GM23338 (cell line): ENCODE measurements at regions not wholly inside any gene's neighbourhood (a gene's known extent, or its start where the extent isn't known, plus 50 kb on each side); places are given as distances from the start of the nearest gene placed in this dataset.

Experiments
- ATAC-seq: fragments of 200-7000 bp; cut with Tn5 transposase; 3 replicates; pipeline ENCODE4 v1.9.1; 2020
- DNase-seq: peaks from one replicate; pipeline ENCODE4 v3.0.0-alpha.2; 2015; ENCODE audit warnings: low spot score
- H2AFZ ChIP-seq: fragments of 200-600 bp; sonication (generic); 2 replicates; pipeline ENCODE4 v1.8.0; 2016; ENCODE audit warnings: antibody characterized with exemption, mild to moderate bottlenecking, moderate library complexity
- H3F3A ChIP-seq: fragments of 200-600 bp; sonication (generic); replicated peaks from 2 replicates; pipeline ENCODE4 v1.8.0; 2017; ENCODE audit warnings: antibody characterized with exemption, mixed run types, low read depth
- H3K27ac ChIP-seq: fragments of 200-600 bp; sonication (generic); 2 replicates; pipeline ENCODE4 v1.6.1; 2016; ENCODE audit warnings: low read depth
- H3K27me3 ChIP-seq: fragments of 200-600 bp; sonication (generic); 2 replicates; pipeline ENCODE4 v1.8.0; 2016; ENCODE audit warnings: mild to moderate bottlenecking, mixed run types, moderate library complexity; ENCODE audit not compliant: insufficient read depth
- H3K36me3 ChIP-seq: fragments of 200-600 bp; sonication (generic); 2 replicates; pipeline ENCODE4 v1.8.0; 2016; ENCODE audit warnings: mild to moderate bottlenecking; ENCODE audit not compliant: insufficient read depth
- H3K4me1 ChIP-seq: fragments of 200-600 bp; sonication (generic); 2 replicates; pipeline ENCODE4 v1.8.0; 2016; ENCODE audit warnings: mild to moderate bottlenecking, moderate library complexity; ENCODE audit not compliant: insufficient read depth
- H3K4me2 ChIP-seq: fragments of 200-600 bp; sonication (generic); 2 replicates; pipeline ENCODE4 v1.7.1; 2017; ENCODE audit warnings: mixed run types
- H3K4me3 ChIP-seq: fragments of 200-600 bp; sonication (generic); 2 replicates; pipeline ENCODE4 v1.6.1; 2016; ENCODE audit warnings: mixed run types
- H3K79me2 ChIP-seq: fragments of 200-600 bp; sonication (generic); replicated peaks from 2 replicates; pipeline ENCODE4 v1.8.0; 2017; ENCODE audit warnings: mild to moderate bottlenecking; ENCODE audit not compliant: insufficient read depth
- H3K9me2 ChIP-seq: fragments of 200-600 bp; sonication (generic); 2 replicates; pipeline ENCODE4 v1.8.0; 2017; ENCODE audit not compliant: insufficient read depth
- H4K20me1 ChIP-seq: fragments of 200-600 bp; sonication (generic); replicated peaks from 2 replicates; pipeline ENCODE4 v1.8.0; 2017; ENCODE audit warnings: mild to moderate bottlenecking; ENCODE audit not compliant: insufficient read depth
- H3K27ac Mint-ChIP-seq: 2 replicates; pipeline ENCODE4 v1.8.0; 2020; ENCODE audit warnings: inconsistent platforms, mild to moderate bottlenecking, moderate library complexity, mixed read lengths
- H3K27me3 Mint-ChIP-seq: 3 replicates; pipeline ENCODE4 v1.8.0; 2022; ENCODE audit warnings: low read depth, mild to moderate bottlenecking, moderate library complexity, mixed read lengths, inconsistent platforms; ENCODE audit not compliant: insufficient read depth, poor library complexity
- H3K36me3 Mint-ChIP-seq: 3 replicates; pipeline ENCODE4 v1.8.0; 2021; ENCODE audit warnings: low read depth, mild to moderate bottlenecking, inconsistent platforms, moderate library complexity, mixed read lengths
- H3K4me1 Mint-ChIP-seq: 3 replicates; pipeline ENCODE4 v1.8.0; 2020; ENCODE audit warnings: mild to moderate bottlenecking, inconsistent platforms, mixed read lengths
- H3K4me3 Mint-ChIP-seq: 3 replicates; pipeline ENCODE4 v1.8.0; 2021; ENCODE audit warnings: moderate library complexity, mild to moderate bottlenecking, inconsistent platforms, mixed read lengths
- H3K9me3 Mint-ChIP-seq: 3 replicates; pipeline ENCODE4 v1.8.0; 2020; ENCODE audit warnings: moderate library complexity, mild to moderate bottlenecking, inconsistent platforms, mixed read lengths
- CREB1 ChIP-seq: fragments of 250-450 bp; sonication (Bioruptor Pico); IDR thresholded peaks from 2 replicates; pipeline ENCODE4 v1.5.0; 2020; ENCODE audit warnings: low read depth, mild to moderate bottlenecking, moderate library complexity
- CTCF ChIP-seq, 2 experiments: fragments of 200-600 bp in 1 of 2; sonication (generic) in 1 of 2; conservative IDR thresholded peaks; 2 replicates each; pipeline versions ENCODE4 v1.5.1 to v1.6.1; 2016 to 2017; ENCODE audit warnings: antibody characterized with exemption in 2 of 2, low read depth in 2 of 2, mild to moderate bottlenecking in 2 of 2, moderate library complexity in 1 of 2
- ETS1 ChIP-seq: IDR thresholded peaks from 2 replicates; pipeline ENCODE4 v1.6.1; 2016; ENCODE audit warnings: antibody characterized with exemption
- EZH2phosphoT487 ChIP-seq: fragments of 200-600 bp; sonication (generic); IDR thresholded peaks from one replicate; pipeline ENCODE4 v1.8.1; 2018; ENCODE audit warnings: antibody characterized with exemption; ENCODE audit not compliant: unreplicated experiment
- JUNB ChIP-seq: IDR thresholded peaks from one replicate; pipeline ENCODE4 v1.6.1; 2016; ENCODE audit warnings: antibody characterized with exemption; ENCODE audit not compliant: unreplicated experiment
- POLR2AphosphoS5 ChIP-seq: IDR thresholded peaks from 2 replicates; pipeline ENCODE4 v1.6.1; 2016; ENCODE audit warnings: antibody characterized with exemption, low read depth
- REST ChIP-seq: IDR thresholded peaks from one replicate; pipeline ENCODE4 v1.6.1; 2018; ENCODE audit warnings: antibody characterized with exemption; ENCODE audit not compliant: unreplicated experiment

- TF ChIP-seq CTCF (conservative IDR thresholded peaks at IDR 0.05; ENCODE audit: low read depth in 2 of 2): no peak
- no peak for TF ChIP-seq REST
- TF ChIP-seq CREB1: no peak
- TF ChIP-seq JUNB: no peak
- no peak for TF ChIP-seq EZH2phosphoT487
Measured at GRCh38 chr4:136442447-136442846, 1089.8 kb downstream of the PCDH18 start (continued).

- H3K9me3 Mint-ChIP-seq: peaks cover 10% of the 10 kb centered on the region
- TF ChIP-seq ETS1 (no peak), REST (no peak), POLR2AphosphoS5 (no peak)
- no peak overlapping the region for H3K4me3 Mint-ChIP-seq
- no peak overlapping the region for H2AFZ ChIP-seq
- no peaks in the 10 kb centered on the region for H3K27me3 Mint-ChIP-seq
- no peaks in the 10 kb centered on the region for H3K36me3 ChIP-seq
- no peak overlapping the region for H3K4me2 ChIP-seq
- no peak overlapping the region for H3K27ac ChIP-seq
- no peak overlapping the region for H3K27ac Mint-ChIP-seq
- no peaks in the 10 kb centered on the region for H4K20me1 ChIP-seq
- H3K4me1 ChIP-seq: peaks cover 3% of the 10 kb centered on the region
- no peaks in the 10 kb centered on the region for H3K79me2 ChIP-seq
- no peaks in the 10 kb centered on the region for H3F3A ChIP-seq
- no peaks in the 10 kb centered on the region for H3K9me2 ChIP-seq
- no peak overlapping the region for H3K4me3 ChIP-seq
- DNase-seq (no peak), ATAC-seq (no peak)
- H3K4me1 Mint-ChIP-seq: peaks cover under 1% of the 10 kb centered on the region; the same call in 2 of the 3 replicates
- H3K36me3 Mint-ChIP-seq: peaks cover 9% of the 10 kb centered on the region
- H3K27me3 ChIP-seq: no peaks in the 10 kb centered on the region
Measured at GRCh38 chr4:136441629-136442282, 1090.5 kb downstream of the PCDH18 start.
